ENCODE measurements at regions not wholly inside any gene's neighbourhood (a gene's known extent, or its start where the extent isn't known, plus 50 kb on each side); places are given as distances from the start of the nearest gene placed in this dataset.
"Not testable (repeated sequence)": the region's sequence is repeated elsewhere in the genome, so short reads cannot be mapped to it uniquely, and the experiment has no call there.

DNA sequence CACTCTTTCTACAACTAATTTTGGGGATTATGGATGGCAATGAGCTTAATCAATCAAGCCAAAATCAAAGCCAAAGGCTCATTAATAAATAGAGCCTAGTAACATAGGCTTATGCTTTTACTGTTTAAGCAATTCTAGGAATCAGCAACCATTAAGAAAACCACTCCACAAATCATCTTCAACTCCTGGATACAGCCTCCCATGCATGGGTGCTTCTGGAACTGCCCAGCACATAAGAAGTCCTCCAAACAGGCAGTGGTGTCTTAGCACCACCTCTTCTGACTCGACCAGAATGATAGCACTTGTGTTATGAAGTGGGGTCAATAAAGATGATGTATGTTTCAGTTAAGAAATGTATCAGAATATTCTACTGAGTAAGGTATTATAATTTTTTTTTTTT lies 104.4 kb upstream of the SERPINE2 start:
- DNase-seq, result no peak

GRCh38 chr2:224142397-224143312 lies 103.6 kb upstream of the SERPINE2 start:
- DNase-seq, result no peak

DNA sequence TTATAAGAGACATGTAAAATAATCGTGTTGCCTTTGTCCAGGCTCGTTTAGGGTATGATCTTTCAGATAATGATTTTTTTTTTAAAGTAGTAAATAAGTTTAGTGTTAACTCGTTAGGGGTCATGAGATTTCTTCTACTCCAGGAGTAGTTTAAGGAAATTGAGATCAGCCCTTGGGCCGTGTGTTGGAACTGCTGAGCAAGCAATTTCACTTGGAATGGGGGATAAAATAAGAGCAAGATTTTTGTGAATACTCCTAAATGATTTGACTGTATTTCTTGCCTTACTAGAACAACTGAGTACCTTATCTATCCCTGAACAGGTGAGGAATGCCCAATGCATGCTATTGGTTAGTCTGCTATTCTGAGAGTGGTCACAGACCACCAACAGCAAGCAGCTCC lies 102.2 kb upstream of the SERPINE2 start:
- DNase-seq, result no peak

DNA sequence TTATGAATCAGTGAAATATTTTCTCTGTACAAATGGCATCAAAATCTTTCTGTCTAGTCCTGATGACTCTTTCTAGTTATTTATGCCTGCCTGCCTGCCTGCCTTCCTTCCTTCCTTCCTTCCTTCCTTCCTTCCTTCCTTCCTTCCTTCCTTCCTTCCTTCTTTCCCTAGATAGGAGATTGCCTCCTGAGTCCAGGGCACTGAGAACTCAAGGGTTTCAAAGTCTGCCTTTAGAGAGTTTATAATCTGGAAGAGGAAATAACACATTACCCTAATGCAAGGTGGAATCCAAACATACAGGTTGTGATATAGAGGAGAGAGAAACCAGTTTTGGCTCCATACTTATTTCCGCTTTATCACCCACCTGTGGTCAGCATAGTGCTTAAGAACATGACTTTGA lies 98.1 kb upstream of the SERPINE2 start:
- no peak for DNase-seq

GRCh38 chr2:224136396-224136795 lies 97.3 kb upstream of the SERPINE2 start:
- DNase-seq, result no peak

DNA sequence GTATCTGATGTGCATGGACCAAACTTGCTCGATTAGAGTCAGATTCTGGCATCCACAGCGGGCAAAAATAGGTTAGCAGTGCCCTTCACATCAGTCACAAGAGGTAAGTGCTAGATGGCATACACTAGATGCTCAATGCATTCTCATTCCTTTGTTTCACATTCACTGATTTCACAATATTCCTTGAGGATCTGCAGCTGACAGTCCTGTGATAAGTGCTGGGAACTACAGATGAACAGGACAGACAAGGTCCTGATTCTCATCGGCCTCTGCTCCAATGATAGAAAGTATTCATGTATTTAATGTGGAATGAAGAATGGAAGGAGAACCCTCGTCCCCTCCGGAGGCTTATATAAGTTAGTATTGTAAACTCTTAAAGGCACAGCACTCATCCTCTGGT lies 96.8 kb upstream of the SERPINE2 start:
- DNase-seq, result no peak

DNA sequence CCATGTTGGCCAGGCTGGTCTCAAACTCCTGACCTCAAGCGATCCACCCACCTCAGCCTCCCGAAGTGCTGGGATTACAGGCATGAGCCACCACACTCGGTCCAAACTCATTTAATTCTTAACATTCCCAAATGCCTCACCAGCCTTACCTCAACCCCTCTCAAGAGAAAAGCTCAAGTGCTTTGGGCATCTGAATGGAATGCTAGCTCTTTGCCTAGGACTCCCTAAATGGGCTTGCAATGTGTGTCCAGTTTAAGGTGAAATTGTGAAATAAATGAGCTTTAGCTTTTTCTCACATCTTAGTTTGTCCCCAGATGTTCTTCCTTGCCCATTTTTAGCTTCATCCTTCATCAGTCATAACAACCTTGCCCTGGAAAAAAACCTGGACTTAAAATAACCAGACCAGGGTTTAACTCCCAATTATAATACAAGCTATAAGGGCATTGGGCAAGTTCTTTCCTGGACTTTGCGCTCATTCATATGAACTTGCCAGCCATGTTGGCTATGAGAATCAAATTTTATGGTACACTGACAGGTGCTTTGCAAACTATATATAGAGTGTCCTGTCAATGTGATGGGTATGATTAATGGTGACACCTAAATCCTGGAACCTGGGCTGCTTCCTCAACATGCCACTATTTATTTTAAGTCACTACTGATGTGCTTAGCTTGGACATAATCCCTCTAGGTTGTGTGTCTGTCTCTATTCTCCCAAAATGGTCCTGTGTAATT lies 95.1 kb upstream of the SERPINE2 start:
- no peak for DNase-seq

DNA sequence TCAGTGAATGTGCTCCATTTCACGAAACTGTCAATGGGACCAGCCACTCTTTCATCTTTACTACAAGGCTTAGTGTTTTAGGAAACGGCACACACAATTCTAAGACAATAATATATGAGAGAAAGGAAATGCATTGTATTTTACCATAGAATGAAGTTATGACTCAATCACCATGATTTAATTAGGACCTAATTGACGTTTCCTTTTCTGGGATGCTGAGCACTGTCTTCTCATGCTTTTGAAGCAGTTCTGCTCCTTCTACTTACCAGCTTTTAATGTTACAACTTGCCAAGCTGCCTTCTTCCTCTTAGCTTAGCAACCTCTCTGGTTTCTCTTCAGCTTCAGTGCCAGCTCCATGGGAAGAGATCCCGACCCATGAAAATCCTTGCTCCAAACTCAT lies 94.3 kb upstream of the SERPINE2 start:
- no peak for DNase-seq

GRCh38 chr2:224127871-224128501 lies 88.9 kb upstream of the SERPINE2 start:
- no peak for DNase-seq

DNA sequence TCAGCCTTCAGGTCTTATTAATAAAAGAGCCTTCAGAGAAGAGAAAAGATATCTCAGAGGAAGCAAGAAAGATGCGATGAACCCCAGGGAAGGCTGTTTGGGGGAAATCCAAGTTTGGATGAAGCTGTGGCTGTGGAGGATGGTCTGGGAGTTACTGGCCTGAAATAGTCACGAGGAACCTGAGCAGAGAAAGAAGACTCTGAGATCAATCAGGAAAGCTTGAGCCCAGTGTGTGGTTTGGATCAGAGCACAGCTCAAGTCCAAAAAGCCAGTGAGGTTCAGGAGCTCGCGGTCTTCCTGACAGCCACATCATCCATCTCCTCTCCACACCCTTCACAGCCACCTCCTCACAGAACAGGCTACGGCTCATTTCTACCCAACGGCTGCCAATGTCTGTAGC lies 87.4 kb upstream of the SERPINE2 start:
- peak; percentile 56 for DNase-seq

DNA sequence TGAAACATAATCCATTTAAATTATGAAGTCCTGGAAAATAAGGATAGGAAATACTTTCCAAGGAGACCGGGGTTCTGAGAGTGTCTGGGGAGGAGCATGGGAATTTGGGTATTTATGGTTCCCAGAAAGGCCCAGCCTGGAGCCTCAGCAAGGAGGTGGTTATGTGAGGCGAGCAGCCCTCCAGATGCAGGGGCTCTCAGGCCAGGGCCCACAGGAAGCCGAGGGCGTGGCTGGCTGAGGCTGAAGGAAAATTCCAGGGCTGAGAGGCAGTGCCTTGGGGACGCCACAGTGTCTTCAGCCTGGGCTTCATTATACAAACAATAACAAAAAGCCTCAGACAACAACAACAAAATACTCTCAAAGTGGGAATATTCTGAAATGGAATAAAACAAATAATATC lies 86.9 kb upstream of the SERPINE2 start:
- DNase-seq, result peak; percentile 82

- DNase-seq, result no peak
Observed at GRCh38 chr2:224122542-224122941, 83.5 kb upstream of the SERPINE2 start.

- no peak for DNase-seq
Observed at GRCh38 chr2:224121406-224122067, 82.5 kb upstream of the SERPINE2 start.

GRCh38 chr2:224120986-224121385 lies 81.9 kb upstream of the SERPINE2 start:
- no peak for DNase-seq

GRCh38 chr2:224119846-224120245 lies 80.8 kb upstream of the SERPINE2 start:
- not testable (repeated sequence) for DNase-seq

DNA sequence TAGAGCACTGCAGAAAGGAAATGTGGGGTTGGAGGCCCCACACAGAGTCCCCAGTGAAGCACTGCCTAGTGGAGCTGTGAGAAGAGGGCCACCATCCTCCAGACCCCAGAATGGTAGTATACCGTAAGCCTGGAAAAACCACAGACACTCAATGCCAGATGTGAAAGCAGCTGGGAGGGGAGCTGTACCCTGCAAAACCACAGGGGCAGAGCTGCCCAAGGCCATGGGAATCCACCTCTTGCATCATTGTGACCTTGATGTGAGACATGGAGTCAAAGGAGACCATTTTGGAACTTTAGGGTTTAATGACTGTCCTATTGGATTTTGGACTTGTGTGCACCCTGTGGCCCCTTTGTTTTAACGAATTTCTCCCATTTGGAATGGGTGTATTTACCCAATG lies 75.3 kb upstream of the SERPINE2 start:
- no peak for DNase-seq

- not testable (repeated sequence) for DNase-seq
Observed at GRCh38 chr2:224113930-224114329, 74.8 kb upstream of the SERPINE2 start.

DNA sequence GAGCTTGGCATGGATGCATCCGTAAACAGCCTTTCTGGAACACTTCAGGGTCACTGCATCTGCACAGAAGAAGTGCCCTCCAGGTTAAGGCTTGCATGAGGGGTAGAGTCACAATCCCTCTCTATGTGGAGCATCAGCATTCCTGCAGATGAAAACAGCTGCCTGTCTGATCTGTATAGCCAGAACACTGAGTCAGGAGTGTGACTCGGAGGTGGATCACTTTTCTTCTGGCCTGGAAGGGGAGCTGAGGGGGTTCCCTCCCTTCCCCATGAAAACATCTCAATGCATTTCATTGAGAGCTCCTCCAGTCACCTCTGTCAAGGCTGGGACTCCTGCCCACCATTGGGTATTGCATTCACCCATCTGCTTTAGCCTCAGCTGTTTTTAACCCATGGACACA lies 72.5 kb upstream of the SERPINE2 start:
- DNase-seq, result no peak

DNA sequence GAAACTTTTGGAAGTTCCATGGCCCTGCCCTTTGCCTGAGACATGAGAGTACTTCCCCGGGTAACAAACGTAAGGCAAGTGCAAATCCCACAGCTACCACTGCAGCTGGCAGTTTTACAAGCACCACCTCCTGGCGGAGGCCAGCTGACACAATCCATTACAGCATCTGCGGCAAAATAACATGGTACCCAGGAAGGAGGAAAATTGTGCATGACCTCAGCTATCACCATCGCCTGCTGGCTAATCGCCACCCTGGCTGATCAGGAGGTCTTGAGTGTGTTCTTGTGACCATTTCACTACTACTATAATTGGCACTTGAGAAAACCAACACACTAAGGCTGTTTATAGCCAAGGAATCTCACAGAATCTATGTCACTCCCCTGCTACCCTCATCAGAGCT lies 71.7 kb upstream of the SERPINE2 start:
- DNase-seq, result no peak

GRCh38 chr2:224109751-224110150 lies 70.7 kb upstream of the SERPINE2 start:
- peak; percentile 40 for DNase-seq

- no peak for DNase-seq
Observed at GRCh38 chr2:224106794-224107193, 67.7 kb upstream of the SERPINE2 start.

- DNase-seq, result no peak
Observed at GRCh38 chr2:224104668-224105386, 65.7 kb upstream of the SERPINE2 start.
